ENCODE measurements at regions not wholly inside any gene's neighbourhood (a gene's known extent, or its start where the extent isn't known, plus 50 kb on each side); places are given as distances from the start of the nearest gene placed in this dataset.

DNA sequence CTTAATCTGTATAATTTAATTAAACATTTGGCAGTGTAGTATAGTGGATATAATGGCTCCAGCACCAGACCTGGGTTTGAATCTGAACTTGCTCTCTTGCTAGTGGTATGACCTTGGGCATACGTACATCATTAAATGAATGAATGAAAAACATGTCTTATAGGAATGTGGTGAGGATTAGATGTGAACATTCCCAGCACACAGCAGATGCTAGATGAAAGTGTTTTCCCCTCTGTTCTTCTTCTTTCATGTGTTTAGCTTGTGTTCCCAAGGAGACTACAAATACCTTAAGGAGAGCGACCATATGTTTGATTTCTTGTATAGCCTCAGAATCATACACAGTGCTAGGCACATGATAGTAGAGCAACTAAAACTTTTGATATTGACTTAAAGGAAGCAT, 56.5 kb downstream of the CT47B1 start:
- Histone ChIP-seq H3K27me3 (no peaks in the 10 kb centered on the region), H3K9me3 (no peaks in the 10 kb centered on the region), H3K4me3 (no peak overlapping the region), H3K27ac (no peak overlapping the region), H3K36me3 (no peaks in the 10 kb centered on the region), H3K4me1 (no peaks in the 10 kb centered on the region), H4K20me1 (no peaks in the 10 kb centered on the region), H3K4me2 (no peak overlapping the region), H3K9ac (no peak overlapping the region)
- no peak for TF ChIP-seq Cebpa-rat (IDR thresholded peaks at IDR 0.05)

DNA sequence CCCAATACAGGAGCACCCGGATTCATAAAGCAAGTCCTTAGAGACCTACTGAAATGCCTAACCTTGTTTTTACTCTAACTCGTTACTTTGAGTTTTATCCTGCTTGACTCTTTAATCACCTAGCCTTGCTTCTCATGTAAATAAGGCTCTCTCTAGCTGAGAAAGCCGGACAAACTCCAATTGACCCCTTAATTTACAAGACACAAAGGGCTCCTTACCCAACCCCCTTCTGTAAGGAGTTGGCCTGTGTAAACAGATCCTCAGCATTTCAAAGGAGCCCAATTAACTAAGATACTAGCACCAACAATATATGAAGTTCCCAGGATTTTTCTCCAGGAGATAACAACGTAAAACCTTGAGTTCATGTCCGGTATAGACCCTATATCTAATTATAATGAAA, 61.7 kb downstream of the CT47B1 start:
- Histone ChIP-seq H3K36me3 (no peaks in the 10 kb centered on the region), H3K4me2 (no peak overlapping the region), H3K27ac (no peak overlapping the region), H3K4me3 (no peak overlapping the region), H3K4me1 (no peaks in the 10 kb centered on the region), H3K9ac (no peak overlapping the region), H3K9me3 (peaks cover 4% of the 10 kb centered on the region; the same call in 1 of the 2 replicates), H4K20me1 (no peaks in the 10 kb centered on the region), H3K27me3 (no peaks in the 10 kb centered on the region)
- no peak for TF ChIP-seq Cebpa-rat (IDR thresholded peaks at IDR 0.05)

DNA sequence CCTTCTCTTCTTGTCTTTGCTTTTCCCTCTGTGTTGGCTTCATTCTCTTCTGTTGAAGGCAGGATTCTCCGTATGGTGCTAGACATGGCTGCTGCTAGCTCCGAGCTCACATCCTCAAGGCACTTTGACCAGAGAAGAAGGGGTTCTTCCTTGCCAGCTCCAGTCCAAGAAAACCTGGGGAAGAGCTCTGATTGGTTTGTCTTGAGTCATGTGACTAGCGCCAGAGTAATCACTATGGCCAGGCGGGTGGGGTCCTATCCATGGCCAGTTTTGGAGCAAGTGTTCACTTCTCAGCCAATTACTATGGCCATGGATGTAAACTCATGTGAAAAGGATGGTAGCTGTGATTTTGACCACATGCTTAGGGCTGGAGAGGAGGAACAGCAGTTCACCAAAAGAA, 74.2 kb downstream of the CT47B1 start:
- no peak overlapping the region for H3K4me2 ChIP-seq
- no peaks in the 10 kb centered on the region for H3K9me3 ChIP-seq
- H3K27ac ChIP-seq = no peak overlapping the region
- H3K4me3 ChIP-seq = no peak overlapping the region
- no peaks in the 10 kb centered on the region for H3K27me3 ChIP-seq
- H4K20me1 ChIP-seq = no peaks in the 10 kb centered on the region
- TF ChIP-seq Cebpa-rat (IDR thresholded peaks at IDR 0.05) = no peak
- no peak overlapping the region for H3K9ac ChIP-seq
- H3K36me3 ChIP-seq = no peaks in the 10 kb centered on the region
- no peaks in the 10 kb centered on the region for H3K4me1 ChIP-seq

DNA sequence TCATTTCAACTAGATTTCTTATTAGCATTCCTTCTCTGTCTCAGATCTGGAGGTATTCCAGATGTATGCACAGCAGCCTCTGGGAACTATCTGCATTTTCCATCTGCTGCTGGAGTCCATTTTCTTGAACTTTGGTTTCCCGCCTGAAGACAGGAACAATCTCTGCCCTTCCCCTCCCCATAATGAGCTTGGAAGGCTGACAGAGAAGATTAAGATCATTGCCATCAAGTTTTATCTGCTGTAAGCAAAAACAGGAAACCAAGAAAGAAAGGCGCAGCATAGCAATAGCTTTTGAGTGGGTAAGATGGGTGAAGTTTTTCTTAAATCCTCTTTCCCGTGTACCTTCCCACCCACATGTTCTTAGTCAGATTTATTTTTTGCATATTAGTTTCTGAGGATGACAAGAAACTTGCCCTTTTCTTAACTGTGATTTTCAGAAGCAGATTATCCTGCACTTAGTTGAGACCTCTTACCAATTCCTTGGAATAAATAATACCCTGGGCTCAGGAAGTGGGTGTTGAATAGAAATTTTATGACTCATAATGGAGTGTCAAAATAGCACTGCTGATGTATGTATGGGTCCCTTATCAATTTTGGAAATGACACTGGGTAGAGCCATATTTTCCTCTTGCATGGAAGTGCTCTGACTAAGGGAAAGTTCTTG, 78.3 kb downstream of the CT47B1 start:
- no peaks in the 10 kb centered on the region for H3K9me3 ChIP-seq
- H3K4me3 ChIP-seq = no peak overlapping the region
- no peaks in the 10 kb centered on the region for H3K27me3 ChIP-seq
- H3K36me3 ChIP-seq = no peaks in the 10 kb centered on the region
- no peak overlapping the region for H3K4me2 ChIP-seq
- no peaks in the 10 kb centered on the region for H4K20me1 ChIP-seq
- no peak overlapping the region for H3K9ac ChIP-seq
- no peak for TF ChIP-seq Cebpa-rat (IDR thresholded peaks at IDR 0.05)
- H3K27ac ChIP-seq = no peak overlapping the region
- no peaks in the 10 kb centered on the region for H3K4me1 ChIP-seq

DNA sequence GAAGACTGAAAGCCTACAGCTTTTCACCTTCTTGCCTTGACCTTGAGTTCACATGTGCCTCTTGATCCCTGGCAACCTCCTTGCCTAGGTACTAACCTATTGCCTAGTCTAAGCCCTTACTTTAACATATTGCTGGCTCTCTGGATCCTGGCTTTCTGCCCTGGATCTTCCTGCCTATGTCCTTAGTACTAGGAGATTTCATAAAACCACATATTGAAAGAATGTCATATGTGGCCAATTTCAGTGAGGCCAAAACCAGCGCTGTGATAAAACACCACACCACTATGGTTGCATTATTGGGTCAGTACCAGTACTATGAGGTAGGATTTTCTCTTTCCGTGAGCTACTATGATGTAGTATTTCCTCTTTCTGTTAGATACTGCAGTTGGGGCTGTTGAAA, 80.4 kb downstream of the CT47B1 start:
- no peaks in the 10 kb centered on the region for H3K27me3 ChIP-seq

DNA sequence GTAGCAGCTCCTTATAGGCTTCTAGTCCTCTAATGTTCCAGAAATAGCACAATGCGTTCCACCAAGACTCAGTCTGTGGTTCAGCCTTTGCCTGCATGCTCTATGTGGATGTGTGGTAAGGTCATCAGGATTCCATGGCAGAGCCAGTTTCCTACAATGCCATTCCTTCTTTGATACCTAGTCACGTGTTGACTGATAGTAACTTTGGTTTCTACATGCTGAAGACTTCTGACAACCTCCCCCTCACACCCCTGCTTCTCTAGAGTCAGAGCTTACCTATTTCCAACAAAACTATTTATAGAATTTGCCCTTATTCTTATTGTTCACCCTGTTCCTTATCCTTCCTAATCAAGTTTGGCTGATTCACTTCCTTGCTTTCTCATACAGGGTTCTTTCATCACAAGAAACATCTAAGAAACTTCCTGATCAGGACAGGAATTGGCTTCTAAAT, 81.1 kb downstream of the CT47B1 start:
- H3K27ac ChIP-seq = no peak overlapping the region
- H3K9ac ChIP-seq = no peak overlapping the region
- H3K36me3 ChIP-seq = no peaks in the 10 kb centered on the region
- H3K4me1 ChIP-seq = no peaks in the 10 kb centered on the region
- H3K4me2 ChIP-seq = no peak overlapping the region
- no peaks in the 10 kb centered on the region for H3K9me3 ChIP-seq
- no peaks in the 10 kb centered on the region for H3K27me3 ChIP-seq
- H3K4me3 ChIP-seq = no peak overlapping the region
- no peaks in the 10 kb centered on the region for H4K20me1 ChIP-seq
- no peak for TF ChIP-seq Cebpa-rat (IDR thresholded peaks at IDR 0.05)

More for the DNA sequence above, 80.4 kb downstream of the CT47B1 start:
- no peaks in the 10 kb centered on the region for H4K20me1 ChIP-seq
- H3K4me1 ChIP-seq = no peaks in the 10 kb centered on the region
- H3K9me3 ChIP-seq = no peaks in the 10 kb centered on the region
- no peak overlapping the region for H3K27ac ChIP-seq
- no peak overlapping the region for H3K9ac ChIP-seq
- TF ChIP-seq Cebpa-rat (IDR thresholded peaks at IDR 0.05) = no peak
- no peak overlapping the region for H3K4me2 ChIP-seq
- no peaks in the 10 kb centered on the region for H3K36me3 ChIP-seq
- H3K4me3 ChIP-seq = no peak overlapping the region

DNA sequence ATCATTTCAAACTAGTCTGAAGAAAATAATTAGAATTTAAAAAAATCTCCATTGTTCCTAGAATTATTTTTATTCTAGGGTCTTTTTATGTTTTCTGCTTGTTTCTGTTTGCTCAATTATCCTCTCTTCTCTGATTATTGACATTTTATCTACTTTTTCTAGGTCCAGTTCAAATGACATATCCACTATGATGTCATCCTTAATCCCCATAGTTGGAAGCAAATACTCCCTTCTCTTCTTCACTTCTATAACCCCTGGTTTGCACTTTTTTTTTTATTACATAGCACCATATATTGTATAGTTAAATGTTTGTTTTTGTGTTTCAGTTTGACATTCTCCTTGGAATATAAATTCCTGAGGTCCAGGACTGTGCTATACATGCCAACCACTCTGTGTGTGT, 82.6 kb downstream of the CT47B1 start:
- no peaks in the 10 kb centered on the region for H3K27me3 ChIP-seq
- H3K9me3 ChIP-seq = no peaks in the 10 kb centered on the region
- no peaks in the 10 kb centered on the region for H4K20me1 ChIP-seq
- no peak overlapping the region for H3K27ac ChIP-seq
- H3K4me2 ChIP-seq = no peak overlapping the region
- H3K36me3 ChIP-seq = no peaks in the 10 kb centered on the region
- no peaks in the 10 kb centered on the region for H3K4me1 ChIP-seq
- H3K9ac ChIP-seq = no peak overlapping the region
- H3K4me3 ChIP-seq = no peak overlapping the region
- no peak for TF ChIP-seq Cebpa-rat (IDR thresholded peaks at IDR 0.05)

DNA sequence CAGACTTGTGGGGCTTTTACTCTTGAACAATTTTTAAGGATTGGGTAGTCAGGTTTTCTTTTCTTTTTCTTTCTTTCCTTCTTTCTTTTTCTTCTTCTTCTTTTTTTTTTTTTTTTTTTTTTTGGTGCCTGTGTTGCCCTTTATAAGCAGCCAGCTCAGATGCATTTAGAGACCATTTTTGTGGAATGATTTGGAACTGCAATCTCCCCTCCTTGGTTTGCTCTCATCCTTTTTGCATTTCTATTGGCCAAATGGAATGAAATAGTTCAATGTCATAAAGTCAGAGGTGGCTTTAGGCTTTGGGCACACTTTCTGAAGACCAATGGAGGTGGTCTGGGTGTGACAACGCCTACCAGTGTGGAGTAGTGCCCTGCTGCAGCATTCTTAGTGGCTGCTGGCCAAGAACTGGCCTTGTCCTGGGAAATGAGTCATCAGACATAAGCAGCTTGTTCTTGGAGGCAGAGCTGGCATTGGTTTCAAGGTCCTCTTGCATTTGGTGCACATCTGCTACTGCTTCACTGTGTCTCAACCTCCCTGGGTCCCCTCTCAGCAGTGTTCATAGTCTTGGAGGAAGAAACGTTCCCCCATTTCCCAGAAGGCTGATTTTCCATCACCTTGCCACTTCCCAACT, 84.5 kb downstream of the CT47B1 start:
- no peak overlapping the region for H3K4me3 ChIP-seq
- no peak overlapping the region for H3K9ac ChIP-seq
- H3K4me1 ChIP-seq = no peaks in the 10 kb centered on the region
- H3K9me3 ChIP-seq = no peaks in the 10 kb centered on the region
- H3K27ac ChIP-seq = no peak overlapping the region
- no peak for TF ChIP-seq Cebpa-rat (IDR thresholded peaks at IDR 0.05)
- no peaks in the 10 kb centered on the region for H4K20me1 ChIP-seq
- no peaks in the 10 kb centered on the region for H3K27me3 ChIP-seq
- no peaks in the 10 kb centered on the region for H3K36me3 ChIP-seq
- no peak overlapping the region for H3K4me2 ChIP-seq

DNA sequence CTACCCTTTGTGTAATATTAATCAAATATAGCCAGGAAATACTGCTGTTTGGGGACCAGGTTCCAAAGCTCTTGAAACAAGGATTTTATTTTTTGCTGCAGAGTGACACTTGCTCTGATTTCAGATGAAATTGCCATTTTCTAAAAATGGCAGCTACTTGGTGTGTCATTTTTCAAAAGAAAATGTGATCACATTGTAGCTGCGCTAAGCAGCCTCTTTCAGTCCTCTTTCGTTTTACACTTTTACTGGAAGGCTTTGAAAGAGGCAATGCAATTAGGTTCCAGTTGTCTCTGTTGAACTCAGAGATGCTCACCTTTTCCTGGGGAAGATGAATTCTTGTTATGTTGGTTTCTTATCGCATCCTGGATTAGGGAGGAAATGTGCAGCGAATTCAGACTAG, 85.1 kb downstream of the CT47B1 start:
- H3K4me2 ChIP-seq = no peak overlapping the region

DNA sequence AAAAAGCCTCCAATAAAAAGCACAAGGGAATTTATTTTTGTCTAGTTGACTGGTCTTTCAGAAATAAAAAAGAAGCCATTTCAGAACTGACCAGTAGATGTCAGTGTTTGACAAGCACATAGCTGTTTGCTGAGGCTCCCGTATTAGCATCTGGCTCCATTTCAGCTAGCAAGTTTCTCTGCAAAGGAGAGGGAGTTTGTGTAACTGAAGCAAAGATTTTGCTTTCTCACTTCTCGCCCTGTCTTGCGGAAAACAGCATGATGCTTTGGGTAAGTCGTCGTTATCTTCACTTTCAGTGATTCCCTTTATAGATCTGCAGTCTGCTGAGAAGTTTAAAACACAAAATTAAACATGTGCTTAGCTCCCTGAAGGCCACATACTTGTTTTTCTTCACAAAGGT, 85.5 kb downstream of the CT47B1 start:
- Histone ChIP-seq H4K20me1 (no peaks in the 10 kb centered on the region), H3K4me2 (no peak overlapping the region), H3K9me3 (no peaks in the 10 kb centered on the region), H3K4me3 (no peak overlapping the region), H3K9ac (no peak overlapping the region), H3K4me1 (no peaks in the 10 kb centered on the region), H3K27me3 (no peaks in the 10 kb centered on the region), H3K36me3 (no peaks in the 10 kb centered on the region), H3K27ac (no peak overlapping the region)
- TF ChIP-seq Cebpa-rat (IDR thresholded peaks at IDR 0.05) = no peak

More for the DNA sequence above, 85.1 kb downstream of the CT47B1 start:
- no peaks in the 10 kb centered on the region for H3K36me3 ChIP-seq
- no peak for TF ChIP-seq Cebpa-rat (IDR thresholded peaks at IDR 0.05)
- no peaks in the 10 kb centered on the region for H3K27me3 ChIP-seq
- H4K20me1 ChIP-seq = no peaks in the 10 kb centered on the region
- no peak overlapping the region for H3K27ac ChIP-seq
- H3K4me1 ChIP-seq = no peaks in the 10 kb centered on the region
- no peak overlapping the region for H3K4me3 ChIP-seq
- no peaks in the 10 kb centered on the region for H3K9me3 ChIP-seq
- H3K9ac ChIP-seq = no peak overlapping the region

Measured in BLaER1 (cell line).